ENCODE measurements at regions not wholly inside any gene's neighbourhood (a gene's known extent, or its start where the extent isn't known, plus 50 kb on each side); places are given as distances from the start of the nearest gene placed in this dataset.

GRCh38 chr2:105677901-105678300 lies 66.8 kb upstream of the NCK2 start:
- intact Hi-C loops (cut with DNase I): no loop called here
- H3K4me3 ChIP-seq: no peak overlapping the region
- DNase-seq (ENCODE audit: low spot score): no peak

GRCh38 chr2:105675841-105676240 lies 68.9 kb upstream of the NCK2 start:
- 74% methylated on average over 4 of the region's 4 CpGs for WGBS
- DNase-seq (ENCODE audit: low spot score): no peak
- no peaks in the 10 kb centered on the region for H3K27me3 ChIP-seq (replicated peaks; ENCODE audit: insufficient read depth)
- TF ChIP-seq CTCF (IDR thresholded peaks at IDR 0.05) (no peak), POLR2AphosphoS5 (IDR thresholded peaks at IDR 0.05) (no peak), POLR2A (IDR thresholded peaks at IDR 0.05) (no peak)
- no peaks in the 10 kb centered on the region for H3K9me3 ChIP-seq
- no peaks in the 10 kb centered on the region for H3K4me1 ChIP-seq (replicated peaks)
- H3K27ac ChIP-seq: no peak overlapping the region
- H3K4me3 ChIP-seq: no peak overlapping the region
- intact Hi-C loops (cut with DNase I): no loop called here
- no peaks in the 10 kb centered on the region for H3K36me3 ChIP-seq

More at GRCh38 chr2:105677901-105678300, 66.8 kb upstream of the NCK2 start:
- no peaks in the 10 kb centered on the region for H3K9me3 ChIP-seq
- H3K4me1 ChIP-seq (replicated peaks): no peaks in the 10 kb centered on the region
- H3K27me3 ChIP-seq (replicated peaks; ENCODE audit: insufficient read depth): no peaks in the 10 kb centered on the region
- no peak overlapping the region for H3K27ac ChIP-seq
- H3K36me3 ChIP-seq: no peaks in the 10 kb centered on the region
- WGBS: 95% methylated on average over 6 of the region's 6 CpGs
- no peak for TF ChIP-seq POLR2AphosphoS5 (IDR thresholded peaks at IDR 0.05)
- TF ChIP-seq POLR2A (IDR thresholded peaks at IDR 0.05): no peak
- no peak for TF ChIP-seq CTCF (IDR thresholded peaks at IDR 0.05)

DNA sequence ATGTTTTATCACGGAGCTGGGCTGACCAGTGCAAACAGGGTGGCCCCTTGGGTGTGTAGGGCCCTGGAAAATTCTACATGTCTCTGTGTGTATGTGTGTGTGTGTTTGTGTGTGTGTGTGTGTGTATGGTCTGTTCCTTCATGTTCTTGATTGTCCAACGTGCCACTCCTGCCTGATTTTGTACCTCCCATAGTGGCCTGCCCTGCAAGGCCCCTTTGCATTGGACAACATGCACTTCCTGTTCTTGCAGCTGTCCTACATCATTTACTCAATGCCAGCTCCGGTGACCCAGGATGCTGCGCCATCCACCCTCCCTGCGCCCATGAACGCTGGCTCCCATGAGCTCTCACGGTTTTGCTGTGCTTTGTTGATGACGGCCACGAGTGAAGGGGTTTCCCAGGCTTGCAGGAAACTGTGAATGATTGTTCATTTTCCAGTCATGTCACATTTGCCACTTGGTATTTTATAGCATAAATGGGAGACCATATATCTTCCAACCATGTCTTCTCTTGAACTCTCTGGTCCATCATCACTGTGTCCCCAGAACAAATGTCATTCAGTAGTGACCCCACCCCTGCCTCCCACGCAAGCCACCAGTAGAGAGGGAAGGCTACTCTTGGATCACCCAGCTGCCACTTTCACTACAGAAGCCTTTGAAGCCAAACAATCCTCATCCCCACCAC lies 69.7 kb upstream of the NCK2 start:
- Histone ChIP-seq H3K27ac (no peak overlapping the region), H3K4me3 (no peak overlapping the region), H3K27me3 (replicated peaks; ENCODE audit: insufficient read depth) (no peaks in the 10 kb centered on the region), H3K9me3 (no peaks in the 10 kb centered on the region), H3K4me1 (replicated peaks) (no peaks in the 10 kb centered on the region), H3K36me3 (no peaks in the 10 kb centered on the region)
- intact Hi-C loops (cut with DNase I): no loop called here
- no peak for DNase-seq (ENCODE audit: low spot score)
- no peak for TF ChIP-seq POLR2AphosphoS5 (IDR thresholded peaks at IDR 0.05)
- no peak for TF ChIP-seq CTCF (IDR thresholded peaks at IDR 0.05)
- TF ChIP-seq POLR2A (IDR thresholded peaks at IDR 0.05): no peak
- 89% methylated on average over 10 of the region's 10 CpGs for WGBS

GRCh38 chr2:105674401-105674800 lies 70.3 kb upstream of the NCK2 start:
- no peak overlapping the region for H3K27ac ChIP-seq
- no peaks in the 10 kb centered on the region for H3K27me3 ChIP-seq (replicated peaks; ENCODE audit: insufficient read depth)
- no peaks in the 10 kb centered on the region for H3K9me3 ChIP-seq
- no peak for DNase-seq (ENCODE audit: low spot score)
- no peak overlapping the region for H3K4me3 ChIP-seq
- H3K36me3 ChIP-seq: no peaks in the 10 kb centered on the region
- WGBS: 61% methylated on average over 7 of the region's 7 CpGs
- TF ChIP-seq POLR2AphosphoS5 (IDR thresholded peaks at IDR 0.05): no peak
- TF ChIP-seq CTCF (IDR thresholded peaks at IDR 0.05): no peak
- no peak for TF ChIP-seq POLR2A (IDR thresholded peaks at IDR 0.05)
- no peaks in the 10 kb centered on the region for H3K4me1 ChIP-seq (replicated peaks)
- intact Hi-C loops (cut with DNase I): no loop called here

DNA sequence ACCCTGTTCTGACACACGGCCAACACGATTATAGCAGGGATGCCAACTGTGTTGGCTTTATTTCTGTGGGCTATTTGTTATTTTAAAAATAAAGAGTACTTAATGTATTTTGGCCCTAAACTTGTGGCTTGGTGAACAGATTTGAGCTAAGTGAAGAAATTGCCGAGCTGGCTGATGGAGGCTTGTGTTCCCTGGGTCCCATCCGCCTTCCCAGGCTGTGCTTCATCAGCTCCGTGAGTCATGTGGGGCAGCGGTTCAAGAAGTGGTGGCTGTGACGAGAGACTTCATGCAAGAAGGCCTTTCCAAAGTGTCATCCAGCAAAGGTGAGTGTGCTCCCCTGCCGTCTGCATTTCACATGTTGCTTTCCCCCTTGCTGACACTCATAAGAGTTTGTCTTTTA lies 73.6 kb upstream of the NCK2 start:
- no peak for DNase-seq (ENCODE audit: low spot score)
- no peaks in the 10 kb centered on the region for H3K27me3 ChIP-seq (replicated peaks; ENCODE audit: insufficient read depth)
- H3K4me3 ChIP-seq: no peak overlapping the region
- WGBS: 53% methylated on average over 8 of the region's 8 CpGs
- intact Hi-C loops (cut with DNase I): no loop called here
- H3K36me3 ChIP-seq: no peaks in the 10 kb centered on the region
- H3K9me3 ChIP-seq: no peaks in the 10 kb centered on the region
- no peaks in the 10 kb centered on the region for H3K4me1 ChIP-seq (replicated peaks)
- no peak overlapping the region for H3K27ac ChIP-seq
- TF ChIP-seq POLR2A (IDR thresholded peaks at IDR 0.05) (no peak), CTCF (IDR thresholded peaks at IDR 0.05) (no peak), POLR2AphosphoS5 (IDR thresholded peaks at IDR 0.05) (no peak)
